ENCODE measurements at regions not wholly inside any gene's neighbourhood (a gene's known extent, or its start where the extent isn't known, plus 50 kb on each side); places are given as distances from the start of the nearest gene placed in this dataset.

- TF ChIP-seq, protein P1, sequence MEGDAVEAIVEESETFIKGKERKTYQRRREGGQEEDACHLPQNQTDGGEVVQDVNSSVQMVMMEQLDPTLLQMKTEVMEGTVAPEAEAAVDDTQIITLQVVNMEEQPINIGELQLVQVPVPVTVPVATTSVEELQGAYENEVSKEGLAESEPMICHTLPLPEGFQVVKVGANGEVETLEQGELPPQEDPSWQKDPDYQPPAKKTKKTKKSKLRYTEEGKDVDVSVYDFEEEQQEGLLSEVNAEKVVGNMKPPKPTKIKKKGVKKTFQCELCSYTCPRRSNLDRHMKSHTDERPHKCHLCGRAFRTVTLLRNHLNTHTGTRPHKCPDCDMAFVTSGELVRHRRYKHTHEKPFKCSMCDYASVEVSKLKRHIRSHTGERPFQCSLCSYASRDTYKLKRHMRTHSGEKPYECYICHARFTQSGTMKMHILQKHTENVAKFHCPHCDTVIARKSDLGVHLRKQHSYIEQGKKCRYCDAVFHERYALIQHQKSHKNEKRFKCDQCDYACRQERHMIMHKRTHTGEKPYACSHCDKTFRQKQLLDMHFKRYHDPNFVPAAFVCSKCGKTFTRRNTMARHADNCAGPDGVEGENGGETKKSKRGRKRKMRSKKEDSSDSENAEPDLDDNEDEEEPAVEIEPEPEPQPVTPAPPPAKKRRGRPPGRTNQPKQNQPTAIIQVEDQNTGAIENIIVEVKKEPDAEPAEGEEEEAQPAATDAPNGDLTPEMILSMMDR (IDR thresholded peaks at IDR 0.05): no peak
- TF ChIP-seq POLR2A (IDR thresholded peaks at IDR 0.05): no peak
Measured at GRCh38 chr3:139259398-139259797, 84.4 kb upstream of the MRPS22 start.

Measured in esophagus squamous epithelium (tissue), 4 donors.